SK-N-SH treated with all-trans-retinoic acid at 6 μM for 48 hours (cell line): ENCODE measurements at regions not wholly inside any gene's neighbourhood (a gene's known extent, or its start where the extent isn't known, plus 50 kb on each side); places are given as distances from the start of the nearest gene placed in this dataset.

ENCODE experiments used
- ARNTL ChIP-seq: fragments of 450-650 bp; formaldehyde crosslinking; IDR thresholded peaks from 2 replicates; pipeline ENCODE4 v1.5.0; 2020; ENCODE audit warnings: low read depth, mild to moderate bottlenecking, moderate library complexity, borderline replicate concordance
- BACH2 ChIP-seq: fragments of 250-450 bp; sonication (Bioruptor Pico); IDR thresholded peaks from 2 replicates; pipeline ENCODE4 v1.9.0; 2021; ENCODE audit warnings: mild to moderate bottlenecking, borderline replicate concordance
- OSR1 ChIP-seq: fragments of 250-450 bp; sonication (Bioruptor Pico); IDR thresholded peaks from 2 replicates; pipeline ENCODE4 v1.8.0; 2022; ENCODE audit warnings: moderate library complexity, mild to moderate bottlenecking, inconsistent platforms
- RARB ChIP-seq: fragments of 250-450 bp; sonication (Bioruptor Pico); IDR thresholded peaks from 2 replicates; pipeline ENCODE4 v1.8.0; 2021; ENCODE audit warnings: mild to moderate bottlenecking, moderate library complexity
- TCF4 ChIP-seq: fragments of 250-450 bp; sonication (Bioruptor Pico); IDR thresholded peaks from 2 replicates; pipeline ENCODE4 v1.8.0; 2021; ENCODE audit warnings: mild to moderate bottlenecking, moderate library complexity, borderline replicate concordance
- ZC3H10 ChIP-seq: fragments of 250-450 bp; sonication (Bioruptor Pico); IDR thresholded peaks from 2 replicates; pipeline ENCODE4 v1.5.1; 2021; ENCODE audit warnings: mild to moderate bottlenecking, moderate library complexity
- ZFP30 ChIP-seq: fragments of 450-650 bp; formaldehyde crosslinking; IDR thresholded peaks from 2 replicates; pipeline ENCODE4 v1.5.0; 2022; ENCODE audit warnings: mild to moderate bottlenecking, moderate library complexity
- ZNF565 ChIP-seq: fragments of 450-650 bp; formaldehyde crosslinking; conservative IDR thresholded peaks from 2 replicates; pipeline ENCODE4 v1.5.0; 2020; ENCODE audit warnings: low read depth, mild to moderate bottlenecking, moderate library complexity
- ZNF70 ChIP-seq: fragments of 450-650 bp; formaldehyde crosslinking; IDR thresholded peaks from 2 replicates; pipeline ENCODE4 v1.5.0; 2020; ENCODE audit warnings: mild to moderate bottlenecking, moderate library complexity
- ZNF8 ChIP-seq: fragments of 450-650 bp; formaldehyde crosslinking; IDR thresholded peaks from 2 replicates; pipeline ENCODE4 v1.5.0; 2020; ENCODE audit warnings: mild to moderate bottlenecking, moderate library complexity
- TF ChIP-seq, protein P1 (sequence below): fragments of 250-450 bp; sonication (Bioruptor Pico); IDR thresholded peaks from 2 replicates; pipeline ENCODE4 v1.5.1; 2020; ENCODE audit warnings: low read depth, mild to moderate bottlenecking, moderate library complexity

DNA sequence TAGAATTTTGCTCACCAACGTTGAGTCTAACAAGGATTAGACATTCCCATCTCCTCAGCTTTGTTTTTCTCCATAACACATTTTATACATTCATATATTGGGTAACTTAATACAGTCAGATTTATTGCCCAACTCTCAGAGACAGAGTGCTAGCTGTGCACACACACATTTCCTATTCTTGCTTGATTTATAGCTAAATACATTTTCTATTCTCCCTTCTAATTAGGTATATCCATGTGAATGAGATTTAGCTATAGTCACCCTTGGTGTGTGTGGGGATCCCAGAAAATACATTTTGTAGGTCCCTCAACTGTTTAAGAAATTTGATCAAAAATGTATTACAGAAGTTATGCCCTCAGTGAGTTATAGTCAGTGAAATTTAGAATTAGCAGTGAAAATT lies 715.4 kb downstream of the NSUN3 start:
- TF ChIP-seq ZFP30 (CRISPR knock-in tag) (no peak), ZNF8 (CRISPR knock-in tag) (no peak), ZNF565 (CRISPR knock-in tag) (no peak), OSR1 (CRISPR knock-in tag) (no peak), ARNTL (CRISPR knock-in tag) (no peak), BACH2 (CRISPR knock-in tag) (no peak), ZNF70 (CRISPR knock-in tag) (no peak), RARB (CRISPR knock-in tag) (no peak), ZC3H10 (CRISPR knock-in tag) (no peak), TCF4 (CRISPR knock-in tag) (no peak)
- TF ChIP-seq, protein P1, sequence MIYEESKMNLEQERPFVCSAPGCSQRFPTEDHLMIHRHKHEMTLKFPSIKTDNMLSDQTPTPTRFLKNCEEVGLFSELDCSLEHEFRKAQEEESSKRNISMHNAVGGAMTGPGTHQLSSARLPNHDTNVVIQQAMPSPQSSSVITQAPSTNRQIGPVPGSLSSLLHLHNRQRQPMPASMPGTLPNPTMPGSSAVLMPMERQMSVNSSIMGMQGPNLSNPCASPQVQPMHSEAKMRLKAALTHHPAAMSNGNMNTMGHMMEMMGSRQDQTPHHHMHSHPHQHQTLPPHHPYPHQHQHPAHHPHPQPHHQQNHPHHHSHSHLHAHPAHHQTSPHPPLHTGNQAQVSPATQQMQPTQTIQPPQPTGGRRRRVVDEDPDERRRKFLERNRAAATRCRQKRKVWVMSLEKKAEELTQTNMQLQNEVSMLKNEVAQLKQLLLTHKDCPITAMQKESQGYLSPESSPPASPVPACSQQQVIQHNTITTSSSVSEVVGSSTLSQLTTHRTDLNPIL, result no peak
